ENCODE measurements at regions not wholly inside any gene's neighbourhood (a gene's known extent, or its start where the extent isn't known, plus 50 kb on each side); places are given as distances from the start of the nearest gene placed in this dataset.

GRCh38 chr14:86884498-86884897, 1108.5 kb downstream of the GALC start:
- TF ChIP-seq CTCF (IDR thresholded peaks at IDR 0.05) = no peak
- no peak for TF ChIP-seq POLR2A (IDR thresholded peaks at IDR 0.05)

All from adrenal gland (tissue), 5 donors.